ENCODE measurements at regions not wholly inside any gene's neighbourhood (a gene's known extent, or its start where the extent isn't known, plus 50 kb on each side); places are given as distances from the start of the nearest gene placed in this dataset.
"Not testable (repeated sequence)": the region's sequence is repeated elsewhere in the genome, so short reads cannot be mapped to it uniquely, and the experiment has no call there.

DNA sequence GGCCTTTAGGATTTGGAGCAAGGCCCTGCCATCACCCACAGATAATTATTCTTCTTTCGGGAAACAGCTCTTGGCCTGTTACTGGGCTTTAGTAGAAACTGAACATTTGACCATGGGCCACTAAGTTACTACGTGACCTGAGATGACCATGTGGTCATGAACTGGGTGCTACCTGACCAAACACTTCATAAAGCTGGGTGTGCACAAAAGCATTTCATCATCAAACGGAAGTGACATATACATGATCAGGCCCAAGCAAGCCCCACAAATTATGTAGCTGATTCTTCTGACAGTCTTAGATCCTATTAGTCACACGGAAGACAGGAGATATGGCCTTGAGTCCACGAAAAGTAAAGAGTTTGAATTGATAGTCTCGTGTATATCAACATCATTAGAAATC, 130.9 kb upstream of the FBN2 start:
- DNase-seq = no peak

DNA sequence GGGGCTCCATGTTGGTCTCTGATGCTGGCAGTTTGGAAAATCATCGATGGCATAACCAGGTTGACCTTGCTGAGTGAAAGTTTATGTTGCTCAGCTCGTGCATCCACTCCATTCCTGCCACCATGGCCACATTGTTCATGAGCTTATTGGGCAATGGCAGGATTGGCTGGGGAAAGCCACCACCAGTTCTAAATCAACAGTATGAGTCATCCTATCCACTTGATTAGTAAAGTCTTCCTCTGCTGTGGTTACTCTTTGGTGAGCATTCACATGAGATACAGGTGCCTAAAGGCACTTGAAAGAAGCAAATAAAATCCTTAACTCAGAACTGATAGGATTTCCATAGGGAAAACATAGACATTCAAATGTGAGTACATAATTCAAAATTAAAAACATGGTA, 131.8 kb upstream of the FBN2 start:
- no peak for DNase-seq

GRCh38 chr5:128671943-128672342, 133.9 kb upstream of the FBN2 start:
- no peak for DNase-seq

DNA sequence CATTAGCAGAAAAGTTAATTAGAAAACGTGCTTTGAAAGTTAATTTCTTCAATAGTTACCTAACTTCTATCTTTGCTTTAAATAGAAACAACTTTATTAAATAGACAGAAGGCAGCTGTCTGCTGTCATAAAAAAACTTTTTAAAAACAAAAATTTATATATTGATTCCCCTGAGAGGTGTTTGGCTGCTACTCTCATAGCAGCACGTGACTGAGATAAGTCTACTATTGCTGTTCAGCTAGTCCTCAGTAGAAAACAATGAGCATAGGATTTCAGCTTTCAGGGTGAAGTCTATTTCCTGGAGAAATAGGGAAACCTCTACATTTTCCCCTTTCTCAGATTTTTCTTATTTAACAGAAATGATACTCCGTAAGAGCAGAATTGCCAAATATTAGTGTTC, 135.0 kb upstream of the FBN2 start:
- no peak for DNase-seq

GRCh38 chr5:128673411-128673957, 135.4 kb upstream of the FBN2 start:
- no peak for DNase-seq

GRCh38 chr5:128673970-128674369, 135.9 kb upstream of the FBN2 start:
- DNase-seq = no peak

GRCh38 chr5:128674837-128675446, 136.9 kb upstream of the FBN2 start:
- DNase-seq = peak; percentile 65

GRCh38 chr5:128681096-128681495, 143.1 kb upstream of the FBN2 start:
- DNase-seq = no peak

DNA sequence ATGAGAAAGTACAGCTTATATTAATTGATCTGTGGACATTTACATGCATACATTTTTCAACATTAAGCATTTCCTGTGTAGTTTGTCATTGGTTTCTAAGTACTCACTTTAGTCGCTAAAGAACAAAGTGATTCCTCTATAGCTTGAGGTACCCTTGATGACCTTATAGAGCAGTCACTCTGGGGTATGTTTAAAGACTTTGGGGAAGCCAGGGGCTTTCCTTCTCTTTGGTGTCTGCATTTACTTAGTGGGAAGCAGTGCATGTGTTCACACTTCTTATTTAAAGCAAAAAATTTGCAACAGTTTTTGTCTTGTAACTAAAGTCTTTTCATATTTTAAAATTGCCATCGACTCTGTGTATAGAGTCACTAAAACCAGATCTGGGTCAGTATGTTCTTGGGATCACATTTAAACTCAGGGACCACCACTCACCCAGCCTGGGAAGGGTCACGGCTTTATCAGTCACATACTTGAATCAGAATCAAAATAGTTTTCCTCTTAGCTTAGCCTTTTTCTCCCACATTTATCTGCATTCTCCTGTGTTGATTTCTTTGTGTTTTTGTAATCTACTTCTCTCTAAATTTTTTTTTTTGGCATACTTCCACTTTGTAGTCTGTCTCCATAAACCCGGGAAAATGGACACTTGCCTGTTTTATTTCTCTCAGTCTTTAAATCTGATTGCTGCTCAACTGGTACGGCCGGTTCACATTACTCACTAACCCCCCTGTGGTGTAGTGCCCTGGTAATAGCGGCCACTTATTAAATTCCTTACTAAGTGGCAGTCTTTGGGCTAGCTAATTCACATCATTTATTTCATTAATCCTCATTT, 143.9 kb upstream of the FBN2 start:
- no peak for DNase-seq

- DNase-seq = no peak
Observed at GRCh38 chr5:128682669-128683068, 144.6 kb upstream of the FBN2 start.

GRCh38 chr5:128684961-128685360, 146.9 kb upstream of the FBN2 start:
- no peak for DNase-seq

DNA sequence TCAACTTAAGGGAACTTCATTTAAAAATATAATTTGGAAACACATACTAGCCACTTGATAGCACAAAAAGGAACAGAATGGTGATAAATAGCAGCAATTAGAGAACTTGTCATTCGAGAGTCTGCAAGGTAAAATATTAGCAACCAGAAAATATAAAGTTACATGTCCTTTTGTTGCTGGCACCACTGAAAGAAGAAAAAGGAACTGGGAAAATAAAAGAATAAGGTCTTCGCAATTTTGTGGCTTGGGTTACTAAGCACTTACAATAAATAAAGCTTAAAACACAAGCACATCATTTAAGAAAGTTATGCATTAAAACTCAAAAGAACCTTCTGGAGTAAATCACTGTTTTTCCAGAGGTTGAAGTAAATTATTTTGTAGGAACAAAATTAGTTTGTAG, 149.9 kb upstream of the FBN2 start:
- no peak for DNase-seq

DNA sequence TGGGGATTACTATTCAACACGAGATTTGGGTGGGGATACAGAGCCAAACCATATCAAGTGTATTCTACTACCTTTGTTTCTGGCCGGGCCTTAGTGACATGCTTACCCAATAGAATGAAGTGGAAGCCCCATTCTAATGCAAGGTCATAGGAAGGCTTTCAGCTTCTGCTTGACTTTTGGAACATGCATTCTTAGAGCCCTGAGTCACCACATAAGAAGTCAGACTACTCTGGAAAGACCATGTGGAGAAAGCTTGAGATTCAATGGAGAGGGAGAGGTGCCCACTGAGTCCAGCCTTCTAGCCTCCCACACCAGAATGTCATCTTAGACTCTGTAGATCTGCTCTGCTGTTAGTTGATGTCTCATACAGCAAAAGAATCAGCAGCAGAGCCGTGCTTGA, 155.7 kb upstream of the FBN2 start:
- DNase-seq = no peak

- no peak for DNase-seq
Observed at GRCh38 chr5:128695791-128696530, 157.9 kb upstream of the FBN2 start.

DNA sequence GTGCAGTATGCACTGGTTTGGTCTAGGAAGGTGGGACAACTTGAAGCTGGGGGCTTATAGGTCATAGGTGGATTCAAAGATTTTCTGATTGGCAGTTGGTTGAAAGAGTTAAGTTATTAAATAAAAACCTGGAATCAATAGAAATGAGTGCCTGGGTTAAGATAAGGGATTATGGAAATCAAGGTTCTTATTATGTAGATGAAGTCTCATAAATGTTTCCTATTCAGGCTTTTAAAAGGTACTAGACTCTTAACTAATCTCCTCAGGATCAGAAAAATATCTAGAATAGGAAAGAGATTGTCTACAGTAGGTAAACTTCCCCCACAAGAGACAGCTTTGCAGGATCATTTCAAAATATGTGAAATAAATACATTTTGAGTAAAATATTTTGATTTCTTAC, 163.3 kb upstream of the FBN2 start:
- DNase-seq = no peak

- no peak for DNase-seq
Observed at GRCh38 chr5:128703322-128703721, 165.3 kb upstream of the FBN2 start.

DNA sequence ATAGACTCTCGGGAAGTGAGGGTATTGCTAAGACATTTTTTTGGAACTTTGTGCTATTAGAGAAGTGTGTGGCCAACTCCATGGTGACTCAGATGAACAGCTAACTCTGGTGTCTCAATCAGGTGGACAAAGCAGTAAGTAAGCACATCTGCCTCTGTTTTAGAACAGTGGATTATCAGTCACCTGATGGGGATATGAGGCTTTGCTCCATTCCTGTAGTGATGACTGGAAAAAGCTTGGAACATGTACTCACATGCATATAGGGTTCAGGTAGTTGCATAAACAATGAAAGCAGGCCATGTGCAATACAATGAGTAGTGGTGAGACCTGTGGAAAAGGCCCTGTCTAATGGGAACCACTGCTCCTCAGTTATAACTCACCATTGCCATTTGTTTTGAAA, 168.2 kb upstream of the FBN2 start:
- DNase-seq = no peak

- no peak for DNase-seq
Observed at GRCh38 chr5:128708841-128709240, 170.8 kb upstream of the FBN2 start.

DNA sequence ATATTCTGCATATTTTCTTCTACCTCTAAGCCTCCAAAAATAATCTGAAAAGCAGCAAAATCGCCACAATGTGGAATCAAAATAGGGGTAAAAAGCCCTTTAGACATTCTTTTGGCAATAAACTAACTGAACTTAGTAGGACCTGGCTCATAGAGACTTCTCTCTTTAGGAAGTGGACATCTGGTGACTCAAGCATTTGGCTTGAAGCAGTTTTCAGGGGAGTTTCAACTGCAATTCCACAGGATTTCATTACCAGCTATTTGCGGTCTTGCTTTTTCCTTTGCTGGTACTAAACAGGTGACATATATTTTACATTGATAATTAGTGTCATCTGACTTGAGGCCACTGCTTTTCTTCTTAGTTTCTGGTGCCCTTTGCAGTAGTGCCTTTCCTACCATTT, 173.2 kb upstream of the FBN2 start:
- DNase-seq = no peak

- DNase-seq = no peak
Observed at GRCh38 chr5:128714551-128714950, 176.5 kb upstream of the FBN2 start.

- DNase-seq = no peak
Observed at GRCh38 chr5:128722551-128722950, 184.5 kb upstream of the FBN2 start.

DNA sequence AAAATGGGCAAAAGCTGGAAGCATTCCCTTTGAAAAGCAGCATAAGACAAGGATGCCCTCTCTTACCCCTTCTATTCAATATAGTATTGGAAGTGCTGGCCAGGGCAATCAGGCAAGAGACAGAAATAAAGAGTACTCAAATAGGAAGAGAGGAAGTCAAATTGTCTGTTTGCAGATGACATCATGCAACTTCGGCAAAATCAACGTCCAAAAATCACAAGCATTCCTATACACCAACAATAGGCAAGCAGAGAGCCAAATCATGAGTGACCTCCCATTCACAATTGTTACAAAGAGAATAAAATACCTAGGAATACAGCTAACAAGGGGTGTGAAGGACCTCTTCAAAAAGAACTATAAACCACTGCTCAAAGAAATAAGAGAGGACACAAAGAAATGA, 192.0 kb upstream of the FBN2 start:
- DNase-seq = not testable (repeated sequence)

GRCh38 chr5:128735656-128736055, 197.6 kb upstream of the FBN2 start:
- DNase-seq = not testable (repeated sequence)

- no peak for DNase-seq
Observed at GRCh38 chr5:128736553-128736952, 198.5 kb upstream of the FBN2 start.
